ENCODE measurements at regions not wholly inside any gene's neighbourhood (a gene's known extent, or its start where the extent isn't known, plus 50 kb on each side); places are given as distances from the start of the nearest gene placed in this dataset.

GRCh38 chr1:24992124-24992760 is 62.2 kb upstream of the RUNX3 start:
- ChIA-PET CTCF (no interaction called here), POLR2A (ENCODE audit: unreplicated experiment) (no interaction called here)
- Histone ChIP-seq H3K4me3 (no peak overlapping the region), H3K36me3 (ENCODE audit: low read depth) (no peaks in the 10 kb centered on the region), H2AFZ (no peak overlapping the region), H3K9me2 (ENCODE audit: insufficient read depth) (no peaks in the 10 kb centered on the region), H3K79me2 (ENCODE audit: low read depth) (no peaks in the 10 kb centered on the region), H3K27me3 (ENCODE audit: insufficient read depth, low read depth) (no peaks in the 10 kb centered on the region), H3K4me1 (replicated peaks; ENCODE audit: insufficient read depth) (no peaks in the 10 kb centered on the region), H3K4me2 (no peak overlapping the region), H3K9me3 (ENCODE audit: insufficient read depth, low read depth) (no peaks in the 10 kb centered on the region), H3K27ac (no peak overlapping the region), H4K20me1 (ENCODE audit: insufficient read depth) (no peaks in the 10 kb centered on the region), H3F3A (ENCODE audit: insufficient read depth, low read depth) (no peaks in the 10 kb centered on the region)
- intact Hi-C loops (cut with micrococcal nuclease; ENCODE audit: unreplicated experiment), result no loop called here
- TF ChIP-seq EZH2 (IDR thresholded peaks at IDR 0.05; ENCODE audit: low read depth), result no peak
- TF ChIP-seq, protein P1, sequence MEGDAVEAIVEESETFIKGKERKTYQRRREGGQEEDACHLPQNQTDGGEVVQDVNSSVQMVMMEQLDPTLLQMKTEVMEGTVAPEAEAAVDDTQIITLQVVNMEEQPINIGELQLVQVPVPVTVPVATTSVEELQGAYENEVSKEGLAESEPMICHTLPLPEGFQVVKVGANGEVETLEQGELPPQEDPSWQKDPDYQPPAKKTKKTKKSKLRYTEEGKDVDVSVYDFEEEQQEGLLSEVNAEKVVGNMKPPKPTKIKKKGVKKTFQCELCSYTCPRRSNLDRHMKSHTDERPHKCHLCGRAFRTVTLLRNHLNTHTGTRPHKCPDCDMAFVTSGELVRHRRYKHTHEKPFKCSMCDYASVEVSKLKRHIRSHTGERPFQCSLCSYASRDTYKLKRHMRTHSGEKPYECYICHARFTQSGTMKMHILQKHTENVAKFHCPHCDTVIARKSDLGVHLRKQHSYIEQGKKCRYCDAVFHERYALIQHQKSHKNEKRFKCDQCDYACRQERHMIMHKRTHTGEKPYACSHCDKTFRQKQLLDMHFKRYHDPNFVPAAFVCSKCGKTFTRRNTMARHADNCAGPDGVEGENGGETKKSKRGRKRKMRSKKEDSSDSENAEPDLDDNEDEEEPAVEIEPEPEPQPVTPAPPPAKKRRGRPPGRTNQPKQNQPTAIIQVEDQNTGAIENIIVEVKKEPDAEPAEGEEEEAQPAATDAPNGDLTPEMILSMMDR (conservative IDR thresholded peaks at IDR 0.05), result no peak
- DNase-seq, result no peak
- BruUV-seq (replicated peaks), result no TSS peak

DNA sequence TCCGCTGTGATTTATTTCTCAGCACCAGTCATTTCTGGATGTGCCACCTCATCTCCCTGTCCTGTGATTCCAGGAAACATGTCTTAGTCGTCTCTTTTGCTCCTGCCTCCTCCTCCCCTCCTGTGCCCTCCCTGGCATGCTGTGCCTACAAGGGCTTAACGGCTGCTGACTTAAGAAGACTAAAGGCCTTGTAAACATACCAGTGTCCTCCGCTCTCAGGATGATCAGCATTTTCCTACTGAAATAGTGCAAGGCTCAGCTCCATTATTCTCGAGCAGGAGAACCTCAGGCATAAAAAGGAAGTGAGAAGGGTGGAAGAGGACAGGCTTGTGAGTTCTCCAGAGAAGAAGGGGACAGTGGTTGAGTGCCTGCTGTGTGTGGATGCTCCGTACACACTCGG is 61.6 kb upstream of the RUNX3 start:
- no peaks in the 10 kb centered on the region for H3F3A ChIP-seq (ENCODE audit: insufficient read depth, low read depth)
- intact Hi-C loops (cut with micrococcal nuclease; ENCODE audit: unreplicated experiment), result no loop called here
- no peak for DNase-seq
- no peak overlapping the region for H3K4me2 ChIP-seq
- H3K36me3 ChIP-seq (ENCODE audit: low read depth), result no peaks in the 10 kb centered on the region
- no peaks in the 10 kb centered on the region for H4K20me1 ChIP-seq (ENCODE audit: insufficient read depth)
- H3K27ac ChIP-seq, result no peak overlapping the region
- H3K9me3 ChIP-seq (ENCODE audit: insufficient read depth, low read depth), result no peaks in the 10 kb centered on the region
- no peaks in the 10 kb centered on the region for H3K79me2 ChIP-seq (ENCODE audit: low read depth)
- no peaks in the 10 kb centered on the region for H3K4me1 ChIP-seq (replicated peaks; ENCODE audit: insufficient read depth)
- ChIA-PET POLR2A (ENCODE audit: unreplicated experiment) (no interaction called here), CTCF (interaction anchor here (0.6 kb wide), 1 partner anchor 52 kb away, joined by 3 read pairs; no protein-coding TSS in a partner anchor)
- H3K27me3 ChIP-seq (ENCODE audit: insufficient read depth, low read depth), result no peaks in the 10 kb centered on the region
- no TSS peak for BruUV-seq (replicated peaks)
- no peak overlapping the region for H2AFZ ChIP-seq
- H3K9me2 ChIP-seq (ENCODE audit: insufficient read depth), result no peaks in the 10 kb centered on the region
- TF ChIP-seq EZH2 (IDR thresholded peaks at IDR 0.05; ENCODE audit: low read depth), result no peak
- TF ChIP-seq, protein P1 (conservative IDR thresholded peaks at IDR 0.05), result no peak
- H3K4me3 ChIP-seq, result no peak overlapping the region

- H3K9me2 ChIP-seq (ENCODE audit: insufficient read depth), result no peaks in the 10 kb centered on the region
- POLR2A ChIA-PET (ENCODE audit: unreplicated experiment), result interaction anchor here (0.6 kb wide), 1 partner anchor 450 kb away, joined by 3 read pairs; no protein-coding TSS in a partner anchor
- no peaks in the 10 kb centered on the region for H3K79me2 ChIP-seq (ENCODE audit: low read depth)
- H4K20me1 ChIP-seq (ENCODE audit: insufficient read depth), result no peaks in the 10 kb centered on the region
- H3K36me3 ChIP-seq (ENCODE audit: low read depth), result no peaks in the 10 kb centered on the region
- no TSS peak for BruUV-seq (replicated peaks)
- H3K4me1 ChIP-seq (replicated peaks; ENCODE audit: insufficient read depth), result no peaks in the 10 kb centered on the region
- H3K4me3 ChIP-seq, result no peak overlapping the region
- H3K4me2 ChIP-seq, result no peak overlapping the region
- no peaks in the 10 kb centered on the region for H3F3A ChIP-seq (ENCODE audit: insufficient read depth, low read depth)
- H3K27me3 ChIP-seq (ENCODE audit: insufficient read depth, low read depth), result no peaks in the 10 kb centered on the region
- intact Hi-C loops (cut with micrococcal nuclease; ENCODE audit: unreplicated experiment), result no loop called here
- no peak for TF ChIP-seq EZH2 (IDR thresholded peaks at IDR 0.05; ENCODE audit: low read depth)
- TF ChIP-seq, protein P1 (conservative IDR thresholded peaks at IDR 0.05), result no peak
- H3K27ac ChIP-seq, result no peak overlapping the region
- no peak overlapping the region for H2AFZ ChIP-seq
- H3K9me3 ChIP-seq (ENCODE audit: insufficient read depth, low read depth), result no peaks in the 10 kb centered on the region
- DNase-seq, result no peak
- CTCF ChIA-PET, result interaction anchor here (0.6 kb wide), 1 partner anchor 53 kb away, joined by 3 read pairs; no protein-coding TSS in a partner anchor
Observed at GRCh38 chr1:24990779-24991641, 60.9 kb upstream of the RUNX3 start.

All from PC-9 (cell line).